Gastroesophageal sphincter (tissue), 4 donors: ENCODE measurements at regions not wholly inside any gene's neighbourhood (a gene's known extent, or its start where the extent isn't known, plus 50 kb on each side); places are given as distances from the start of the nearest gene placed in this dataset.

ENCODE experiments used
- ATAC-seq: fragments of 150-250 bp; one replicate; pipeline ENCODE4 v1.9.1; 2016; ENCODE audit warnings: mild to moderate bottlenecking, moderate library complexity
- H3K27ac ChIP-seq, 4 donors: fragments of 200-600 bp; sonication (generic) in 3 of 4; 1 replicate in 3 of 4; 2 replicates in 1 of 4; pipeline ENCODE4 v1.5.1; 2016 to 2019
- H3K27me3 ChIP-seq: fragments of 200-600 bp; sonication (generic); one replicate; pipeline ENCODE4 v1.5.1; 2019
- H3K36me3 ChIP-seq, 2 donors: fragments of 200-600 bp; sonication (generic); one replicate each; pipeline ENCODE4 v1.5.1; 2019; ENCODE audit warnings: control low read depth in 1 of 2
- H3K4me1 ChIP-seq, 3 donors: fragments of 200-600 bp; sonication (generic); 1 replicate in 2 of 3; 2 replicates in 1 of 3; pipeline ENCODE4 v1.5.1; 2016 to 2019; ENCODE audit warnings: control low read depth in 2 of 3
- H3K4me3 ChIP-seq, 2 donors: fragments of 200-600 bp; sonication (generic); one replicate each; pipeline ENCODE4 v1.5.1; 2019; ENCODE audit warnings: mild to moderate bottlenecking in 1 of 2, moderate library complexity in 1 of 2
- H3K9me3 ChIP-seq, 3 donors: fragments of 200-600 bp; sonication (generic); one replicate each; pipeline ENCODE4 v1.5.1; 2017 to 2019; ENCODE audit warnings: control low read depth in 2 of 3
- CTCF ChIP-seq, 4 experiments: fragments of 200-600 bp in 2 of 4; fragments of 450-650 bp in 2 of 4; sonication (generic) in 1 of 4; IDR thresholded peaks; one replicate each; pipeline ENCODE4 v1.5.1; 2017 to 2019; ENCODE audit warnings: antibody characterized with exemption in 4 of 4, mild to moderate bottlenecking in 2 of 4, moderate library complexity in 2 of 4
- EP300 ChIP-seq: sonication (generic); formaldehyde crosslinking; IDR thresholded peaks from one replicate; pipeline ENCODE4 v1.6.1; 2017; ENCODE audit warnings: antibody characterized with exemption, mild to moderate bottlenecking
- POLR2A ChIP-seq, 2 donors: fragments of 450-650 bp; IDR thresholded peaks; one replicate each; pipeline ENCODE4 v1.6.1; 2017; ENCODE audit warnings: antibody characterized with exemption in 2 of 2, mild to moderate bottlenecking in 2 of 2, moderate library complexity in 1 of 2
- POLR2AphosphoS5 ChIP-seq: sonication (generic); formaldehyde crosslinking; IDR thresholded peaks from one replicate; pipeline ENCODE4 v1.6.1; 2017; ENCODE audit warnings: antibody characterized with exemption
- WGBS, 2 donors: methylation state at CpG; one replicate each; pipeline ENCODE4 v1.1.5; 2018; ENCODE audit warnings: low coverage in 1 of 2; 5-methylcytosine and 5-hydroxymethylcytosine counted together

- Histone ChIP-seq H3K4me1 (no peaks in the 10 kb centered on the region), H3K4me3 (no peak overlapping the region), H3K27ac (no peak overlapping the region), H3K9me3 (no peaks in the 10 kb centered on the region), H3K36me3 (no peaks in the 10 kb centered on the region), H3K27me3 (no peaks in the 10 kb centered on the region)
- TF ChIP-seq EP300, result no peak
- TF ChIP-seq CTCF (IDR thresholded peaks at IDR 0.05), result no peak
- TF ChIP-seq POLR2A (IDR thresholded peaks at IDR 0.05), result no peak
- TF ChIP-seq POLR2AphosphoS5, result no peak
- no peak for ATAC-seq
- 30 to 38% methylated on average over 4 of the region's 4 CpGs for WGBS, 2 donors
These were observed 80.7 kb upstream of the WDR11 start for GRCh38 chr10:120770496-120770895.

DNA sequence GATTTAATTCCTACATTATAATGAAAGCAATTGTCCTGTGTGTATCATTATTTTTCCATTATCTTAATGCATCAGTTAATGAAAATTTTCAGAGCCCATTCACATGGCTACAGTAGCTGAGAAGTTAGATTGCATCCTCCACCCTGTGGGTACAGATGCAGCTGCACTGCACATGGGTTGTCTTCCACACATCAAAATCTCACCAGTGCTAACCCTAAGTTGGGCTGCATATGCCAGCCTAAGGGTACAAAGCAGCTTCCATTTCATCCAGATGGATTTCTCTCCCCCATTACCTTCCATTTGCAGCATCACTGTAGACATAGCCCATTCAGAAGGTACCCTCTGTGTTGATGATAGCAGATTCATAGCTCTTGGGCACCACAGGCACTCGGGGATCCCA is 74.7 kb upstream of the WDR11 start:
- no peak for ATAC-seq
- no peaks in the 10 kb centered on the region for H3K4me1 ChIP-seq
- TF ChIP-seq EP300 (no peak), POLR2A (IDR thresholded peaks at IDR 0.05) (no peak), CTCF (IDR thresholded peaks at IDR 0.05) (no peak), POLR2AphosphoS5 (no peak)
- H3K36me3 ChIP-seq, result no peaks in the 10 kb centered on the region
- H3K4me3 ChIP-seq, result no peak overlapping the region
- H3K27me3 ChIP-seq, result no peaks in the 10 kb centered on the region
- WGBS, 2 donors, result 67% methylated on average over 1 of the region's 1 CpG; no CpG with 5 or more reads in 1 of the 2 donors
- no peaks in the 10 kb centered on the region for H3K9me3 ChIP-seq
- no peak overlapping the region for H3K27ac ChIP-seq

GRCh38 chr10:120782336-120782735 is 68.8 kb upstream of the WDR11 start:
- 73% methylated on average over 3 of the region's 3 CpGs; no CpG with 5 or more reads in 1 of the 2 donors for WGBS, 2 donors
- no peaks in the 10 kb centered on the region for H3K27me3 ChIP-seq
- no peak for TF ChIP-seq EP300
- TF ChIP-seq POLR2AphosphoS5, result no peak
- TF ChIP-seq POLR2A (IDR thresholded peaks at IDR 0.05), result no peak
- no peak for TF ChIP-seq CTCF (IDR thresholded peaks at IDR 0.05)
- no peaks in the 10 kb centered on the region for H3K4me1 ChIP-seq
- H3K4me3 ChIP-seq, result no peak overlapping the region
- ATAC-seq, result no peak
- H3K36me3 ChIP-seq, result no peaks in the 10 kb centered on the region
- H3K9me3 ChIP-seq, result no peaks in the 10 kb centered on the region
- H3K27ac ChIP-seq, result no peak overlapping the region

DNA sequence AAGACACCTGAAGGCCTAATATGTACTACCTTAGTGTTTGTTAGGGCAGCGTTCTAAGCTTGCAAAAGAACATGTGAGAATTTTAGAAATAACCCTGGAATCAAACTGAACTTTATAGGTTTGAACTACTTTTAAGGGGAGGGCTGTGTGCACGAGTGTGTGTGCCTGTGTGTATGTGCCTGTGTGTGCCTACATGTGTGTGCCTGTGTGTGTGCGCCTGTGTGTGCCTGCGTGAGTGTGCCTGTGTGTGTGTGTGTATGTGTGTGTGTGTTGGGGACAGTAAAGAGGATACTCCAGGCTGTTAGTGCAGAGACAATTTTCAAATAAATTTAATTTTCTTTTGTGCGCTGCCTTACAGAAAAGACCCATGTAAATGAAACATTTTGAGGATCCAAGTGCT is 68.1 kb upstream of the WDR11 start:
- 63 to 73% methylated on average over 4 to 5 of the region's 5 CpGs for WGBS, 2 donors

More for the DNA sequence above, 68.1 kb upstream of the WDR11 start:
- Histone ChIP-seq H3K4me1 (no peaks in the 10 kb centered on the region), H3K9me3 (no peaks in the 10 kb centered on the region), H3K27ac (no peak overlapping the region), H3K36me3 (no peaks in the 10 kb centered on the region), H3K27me3 (no peaks in the 10 kb centered on the region), H3K4me3 (no peak overlapping the region)
- TF ChIP-seq POLR2AphosphoS5 (no peak), POLR2A (IDR thresholded peaks at IDR 0.05) (no peak), EP300 (no peak), CTCF (IDR thresholded peaks at IDR 0.05) (no peak)
- no peak for ATAC-seq
